H9 (cell line): ENCODE measurements at regions not wholly inside any gene's neighbourhood (a gene's known extent, or its start where the extent isn't known, plus 50 kb on each side); places are given as distances from the start of the nearest gene placed in this dataset.

Experiments used
- DNase-seq: peaks from one replicate; pipeline ENCODE4 v3.0.0-alpha.2; 2017
- H2AFZ ChIP-seq: one replicate; pipeline ENCODE4 v1.6.1; 2013; ENCODE audit warnings: mild to moderate bottlenecking, low read length, control low read depth, moderate library complexity
- H2AK5ac ChIP-seq: 2 replicates; pipeline ENCODE4 v1.6.1; 2013; ENCODE audit warnings: low read length, control low read depth, mixed read lengths; ENCODE audit not compliant: insufficient read length
- H2BK120ac ChIP-seq: one replicate; pipeline ENCODE4 v1.6.1; 2013; ENCODE audit warnings: low read depth, mild to moderate bottlenecking, low read length, control low read depth, inconsistent platforms; ENCODE audit not compliant: poor library complexity, severe bottlenecking
- H2BK12ac ChIP-seq: 2 replicates; pipeline ENCODE4 v1.6.1; 2013; ENCODE audit warnings: low read length, control low read depth, mixed read lengths, low read depth; ENCODE audit not compliant: insufficient read length
- H2BK15ac ChIP-seq: 2 replicates; pipeline ENCODE4 v1.6.1; 2013; ENCODE audit warnings: low read depth, low read length, control low read depth
- H2BK20ac ChIP-seq: one replicate; pipeline ENCODE4 v1.6.1; 2013; ENCODE audit warnings: low read depth, mild to moderate bottlenecking, low read length, control low read depth, inconsistent platforms; ENCODE audit not compliant: poor library complexity, severe bottlenecking
- H2BK5ac ChIP-seq: 2 replicates; pipeline ENCODE4 v1.6.1; 2013; ENCODE audit warnings: low read length, control low read depth, mixed read lengths; ENCODE audit not compliant: insufficient read length
- H3K14ac ChIP-seq: 2 replicates; pipeline ENCODE4 v1.6.1; 2013; ENCODE audit warnings: low read length, control low read depth; ENCODE audit not compliant: insufficient read depth
- H3K18ac ChIP-seq: 2 replicates; pipeline ENCODE4 v1.6.1; 2013; ENCODE audit warnings: low read depth, mild to moderate bottlenecking, mixed read lengths, low read length, control low read depth; ENCODE audit not compliant: insufficient read length
- H3K23ac ChIP-seq: 2 replicates; pipeline ENCODE4 v1.6.1; 2013; ENCODE audit warnings: low read length, control low read depth, mixed read lengths, low read depth; ENCODE audit not compliant: insufficient read length
- H3K23me2 ChIP-seq: 2 replicates; pipeline ENCODE4 v1.6.1; 2013; ENCODE audit warnings: low read depth, mild to moderate bottlenecking, mixed read lengths, low read length, control low read depth; ENCODE audit not compliant: insufficient read length, poor library complexity, severe bottlenecking
- H3K27ac ChIP-seq: 2 replicates; pipeline ENCODE4 v1.5.1; 2013; ENCODE audit warnings: low read length, control low read depth, mixed read lengths, low read depth; ENCODE audit not compliant: insufficient read length
- H3K27me3 ChIP-seq: 2 replicates; pipeline ENCODE4 v1.6.1; 2013; ENCODE audit warnings: low read length, control low read depth, inconsistent platforms; ENCODE audit not compliant: insufficient read depth
- H3K4ac ChIP-seq: 2 replicates; pipeline ENCODE4 v1.6.1; 2013; ENCODE audit warnings: low read depth, mild to moderate bottlenecking, control low read depth, inconsistent platforms, low read length, moderate library complexity
- H3K4me1 ChIP-seq: 2 replicates; pipeline ENCODE4 v1.6.1; 2013; ENCODE audit warnings: low read length, control low read depth, inconsistent platforms; ENCODE audit not compliant: insufficient read depth
- H3K4me2 ChIP-seq: 2 replicates; pipeline ENCODE4 v1.6.1; 2013; ENCODE audit warnings: low read length, control low read depth, mixed read lengths; ENCODE audit not compliant: insufficient read length, insufficient read depth
- H3K56ac ChIP-seq: 2 replicates; pipeline ENCODE4 v1.6.1; 2013; ENCODE audit warnings: low read depth, mild to moderate bottlenecking, mixed read lengths, low read length, control low read depth; ENCODE audit not compliant: insufficient read length
- H3K79me1 ChIP-seq: 2 replicates; pipeline ENCODE4 v1.6.1; 2013; ENCODE audit warnings: low read depth, mild to moderate bottlenecking, moderate library complexity, low read length, control low read depth, inconsistent platforms; ENCODE audit not compliant: insufficient read depth, poor library complexity, severe bottlenecking
- H3K79me2 ChIP-seq: 2 replicates; pipeline ENCODE4 v1.6.1; 2013; ENCODE audit warnings: low read length, control low read depth, inconsistent platforms; ENCODE audit not compliant: insufficient read depth
- H3K9ac ChIP-seq: 2 replicates; pipeline ENCODE4 v1.6.1; 2013; ENCODE audit warnings: low read length, control low read depth, mixed read lengths; ENCODE audit not compliant: insufficient read length; ENCODE audit errors: extremely low read depth
- H3K9me3 ChIP-seq: one replicate; pipeline ENCODE4 v1.6.1; 2013; ENCODE audit warnings: low read depth, low read length, inconsistent platforms; ENCODE audit not compliant: control insufficient read depth
- H3T11ph ChIP-seq: one replicate; pipeline ENCODE4 v1.6.1; 2013; ENCODE audit warnings: mild to moderate bottlenecking, low read length, control low read depth, inconsistent platforms
- H4K20me1 ChIP-seq: one replicate; pipeline ENCODE4 v1.6.1; 2013; ENCODE audit not compliant: control insufficient read depth, insufficient read length, insufficient read depth
- H4K5ac ChIP-seq: 2 replicates; pipeline ENCODE4 v1.6.1; 2013; ENCODE audit warnings: low read depth, mild to moderate bottlenecking, mixed read lengths, low read length, control low read depth; ENCODE audit not compliant: insufficient read length
- H4K8ac ChIP-seq: replicated peaks from 2 replicates; pipeline ENCODE4 v1.6.1; 2013; ENCODE audit warnings: low read length, control low read depth, mixed read lengths, low read depth; ENCODE audit not compliant: insufficient read length
- H4K91ac ChIP-seq: 2 replicates; pipeline ENCODE4 v1.6.1; 2013; ENCODE audit warnings: low read depth, mild to moderate bottlenecking, moderate library complexity, mixed read lengths, low read length, control low read depth; ENCODE audit not compliant: insufficient read length
- H3K27ac Mint-ChIP-seq, 3 experiments: 2 replicates in 2 of 3; 3 replicates in 1 of 3; pipeline ENCODE4 v1.8.0; 2020 to 2021; ENCODE audit warnings: mixed read lengths in 3 of 3, mild to moderate bottlenecking in 1 of 3, moderate library complexity in 1 of 3
- H3K27me3 Mint-ChIP-seq: 2 replicates; pipeline ENCODE4 v1.8.0; 2021; ENCODE audit warnings: low read depth, mild to moderate bottlenecking, moderate library complexity, mixed read lengths
- H3K36me3 Mint-ChIP-seq, 3 experiments: 2 replicates in 2 of 3; 3 replicates in 1 of 3; pipeline ENCODE4 v1.8.0; 2020 to 2021; ENCODE audit warnings: low read depth in 3 of 3, mixed read lengths in 3 of 3; ENCODE audit not compliant: insufficient read depth in 1 of 3
- H3K4me1 Mint-ChIP-seq, 2 experiments: 2 replicates each; pipeline ENCODE4 v1.8.0; 2020; ENCODE audit warnings: mixed read lengths in 2 of 2
- H3K4me3 Mint-ChIP-seq, 2 experiments: 2 replicates in 1 of 2; 3 replicates in 1 of 2; pipeline ENCODE4 v1.8.0; 2020 to 2021; ENCODE audit warnings: mild to moderate bottlenecking in 2 of 2, mixed read lengths in 2 of 2, moderate library complexity in 1 of 2
- H3K9me3 Mint-ChIP-seq, 2 experiments: 2 replicates in 1 of 2; 3 replicates in 1 of 2; pipeline ENCODE4 v1.8.0; 2020; ENCODE audit warnings: mild to moderate bottlenecking in 2 of 2, mixed read lengths in 2 of 2, moderate library complexity in 1 of 2
- CTCF ChIP-seq: fragments of 200-600 bp; sonication (generic); conservative IDR thresholded peaks from 3 replicates; pipeline ENCODE4 v1.8.0; 2021; ENCODE audit warnings: antibody characterized with exemption, mild to moderate bottlenecking
- WGBS: extraction: QIAGEN DNeasy Blood & Tissue Kit; methylation state at CpG from one replicate; pipeline ENCODE4 v1.1.7; 2013; ENCODE audit warnings: missing lambda C conversion rate, low lambda C conversion rate, mixed read lengths; ENCODE audit not compliant: insufficient read length; ENCODE audit errors: extremely low coverage; 5-methylcytosine and 5-hydroxymethylcytosine counted together

- TF ChIP-seq CTCF = no peak
- H3K27ac ChIP-seq = no peak overlapping the region
- Mint-ChIP-seq H3K27ac (peak overlapping the region in 2 of 3 experiments; percentile 3 to 45; a peak in 3 of 7 replicates), H3K4me1 (peaks cover 0 to 2% of the 10 kb centered on the region in 2 experiments; a peak in 1 of 4 replicates), H3K36me3 (no peaks in the 10 kb centered on the region; a peak in 1 of 7 replicates), H3K9me3 (no peaks in the 10 kb centered on the region), H3K27me3 (peaks cover 26% of the 10 kb centered on the region), H3K4me3 (no peak overlapping the region)
- H3K9ac ChIP-seq = no peak overlapping the region
- no peak overlapping the region for H3K4me2 ChIP-seq
- no peaks in the 10 kb centered on the region for H3K79me1 ChIP-seq
- DNase-seq = no peak
- no peak overlapping the region for H4K5ac ChIP-seq
- H2BK20ac ChIP-seq = no peak overlapping the region
- no peak overlapping the region for H4K91ac ChIP-seq
- no CpG with 5 or more reads among the region's 6 CpGs for WGBS
- no peak overlapping the region for H3K4ac ChIP-seq
- H3K4me1 ChIP-seq = no peaks in the 10 kb centered on the region
- H3K56ac ChIP-seq = no peak overlapping the region
- no peaks in the 10 kb centered on the region for H3K79me2 ChIP-seq
- H4K8ac ChIP-seq = no peak overlapping the region
- no peak overlapping the region for H2BK15ac ChIP-seq
- H3T11ph ChIP-seq = no peak overlapping the region
- no peak overlapping the region for H2BK5ac ChIP-seq
- peak overlapping the region; percentile 9; the same call in 1 of the 2 replicates for H3K14ac ChIP-seq
- no peak overlapping the region for H2BK120ac ChIP-seq
- H2AFZ ChIP-seq = no peak overlapping the region
- H3K9me3 ChIP-seq = no peaks in the 10 kb centered on the region
- H2AK5ac ChIP-seq = no peak overlapping the region
- H4K20me1 ChIP-seq = no peaks in the 10 kb centered on the region
- H3K27me3 ChIP-seq = no peaks in the 10 kb centered on the region; the same call in 1 of the 2 replicates
- H3K23me2 ChIP-seq = no peaks in the 10 kb centered on the region
- H2BK12ac ChIP-seq = no peak overlapping the region
- H3K23ac ChIP-seq = no peak overlapping the region
- no peak overlapping the region for H3K18ac ChIP-seq
These were observed 118.9 kb upstream of the NXT1 start for GRCh38 chr20:23231561-23232218.
